Suppressor macrophage treated with lipopolysaccharide for 4 hours (primary cell): ENCODE measurements at regions not wholly inside any gene's neighbourhood (a gene's known extent, or its start where the extent isn't known, plus 50 kb on each side); places are given as distances from the start of the nearest gene placed in this dataset.
A peak's percentile ranks its signal among the peaks of the same experiment; 100 is the strongest.
"Not testable (repeated sequence)": the region's sequence is repeated elsewhere in the genome, so short reads cannot be mapped to it uniquely, and the experiment has no call there.

ENCODE experiments used
- DNase-seq: peaks from one replicate; pipeline ENCODE4 v3.0.0-alpha.2; 2020

GRCh38 chr13:47687577-47687976 is 313.5 kb downstream of the SUCLA2 start:
- no peak for DNase-seq

- DNase-seq = not testable (repeated sequence)
Measured at GRCh38 chr13:47685156-47685555, 315.9 kb downstream of the SUCLA2 start.

- DNase-seq = no peak
Measured at GRCh38 chr13:47680748-47681147, 320.3 kb downstream of the SUCLA2 start.

GRCh38 chr13:47679401-47679800 is 321.7 kb downstream of the SUCLA2 start:
- no peak for DNase-seq

GRCh38 chr13:47678201-47678968 is 322.7 kb downstream of the SUCLA2 start:
- no peak for DNase-seq

GRCh38 chr13:47675871-47676270 is 325.2 kb downstream of the SUCLA2 start:
- DNase-seq = no peak

- peak; percentile 4 for DNase-seq
Measured at GRCh38 chr13:47673009-47673850, 327.8 kb downstream of the SUCLA2 start.

- DNase-seq = no peak
Measured at GRCh38 chr13:47672245-47673008, 328.6 kb downstream of the SUCLA2 start.

- DNase-seq = no peak
Measured at GRCh38 chr13:47671776-47672175, 329.3 kb downstream of the SUCLA2 start.

GRCh38 chr13:47665043-47665442 is 336.0 kb downstream of the SUCLA2 start:
- no peak for DNase-seq

- DNase-seq = no peak
Measured at GRCh38 chr13:47661076-47661475, 340.0 kb downstream of the SUCLA2 start.

GRCh38 chr13:47656651-47657050 is 344.4 kb downstream of the SUCLA2 start:
- no peak for DNase-seq

- DNase-seq = no peak
Measured at GRCh38 chr13:47650209-47650608, 350.9 kb downstream of the SUCLA2 start.

GRCh38 chr13:47647001-47647400 is 354.1 kb downstream of the SUCLA2 start:
- DNase-seq = no peak

- no peak for DNase-seq
Measured at GRCh38 chr13:47646298-47646697, 354.8 kb downstream of the SUCLA2 start.

- DNase-seq = peak; percentile 1
Measured at GRCh38 chr13:47639738-47640447, 361.2 kb downstream of the SUCLA2 start.

- no peak for DNase-seq
Measured at GRCh38 chr13:47638627-47639026, 362.4 kb downstream of the SUCLA2 start.

- no peak for DNase-seq
Measured at GRCh38 chr13:47632311-47632710, 368.8 kb downstream of the SUCLA2 start.

GRCh38 chr13:47628666-47629065 is 372.4 kb downstream of the SUCLA2 start:
- DNase-seq = no peak

GRCh38 chr13:47623862-47624261 is 377.2 kb downstream of the SUCLA2 start:
- no peak for DNase-seq

GRCh38 chr13:47621931-47622330 is 379.1 kb downstream of the SUCLA2 start:
- no peak for DNase-seq

GRCh38 chr13:47611664-47612288 is 389.3 kb downstream of the SUCLA2 start:
- no peak for DNase-seq
